ENCODE measurements at regions not wholly inside any gene's neighbourhood (a gene's known extent, or its start where the extent isn't known, plus 50 kb on each side); places are given as distances from the start of the nearest gene placed in this dataset.

DNA sequence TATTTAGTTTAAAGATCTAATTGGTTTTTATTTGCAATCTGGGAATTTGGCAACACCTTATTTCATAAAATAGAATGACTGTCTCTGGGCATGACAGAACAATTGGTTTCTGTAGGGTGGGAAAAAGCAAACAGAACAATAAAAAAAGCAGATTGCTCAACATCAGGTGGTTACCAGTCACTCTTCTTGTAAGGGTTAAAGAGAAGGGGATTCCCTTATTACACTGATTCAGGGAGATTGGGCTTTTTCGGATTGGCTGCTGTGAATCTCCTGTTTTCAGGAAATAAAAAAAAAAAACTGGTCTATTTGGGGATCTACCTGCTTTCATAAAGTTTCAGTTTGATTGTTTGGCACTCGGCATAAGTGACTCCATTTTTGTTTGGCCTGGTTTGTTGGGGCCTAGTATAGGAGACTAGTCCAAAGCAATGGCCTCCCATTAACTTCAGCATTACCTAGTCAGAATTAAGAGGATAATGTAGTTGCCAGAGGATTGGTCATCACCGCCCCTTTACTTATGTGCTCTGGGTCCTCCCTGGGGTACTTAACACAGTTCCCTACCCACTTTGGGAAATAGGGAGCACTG, 380.5 kb downstream of the IDS start:
- Histone ChIP-seq H3K4me3 (no peak overlapping the region), H3K27me3 (ENCODE audit: low read depth) (no peaks in the 10 kb centered on the region), H3K27ac (no peak overlapping the region), H3K4me1 (no peaks in the 10 kb centered on the region), H3K9me3 (no peaks in the 10 kb centered on the region), H3K36me3 (no peaks in the 10 kb centered on the region)
- TF ChIP-seq, protein P1, sequence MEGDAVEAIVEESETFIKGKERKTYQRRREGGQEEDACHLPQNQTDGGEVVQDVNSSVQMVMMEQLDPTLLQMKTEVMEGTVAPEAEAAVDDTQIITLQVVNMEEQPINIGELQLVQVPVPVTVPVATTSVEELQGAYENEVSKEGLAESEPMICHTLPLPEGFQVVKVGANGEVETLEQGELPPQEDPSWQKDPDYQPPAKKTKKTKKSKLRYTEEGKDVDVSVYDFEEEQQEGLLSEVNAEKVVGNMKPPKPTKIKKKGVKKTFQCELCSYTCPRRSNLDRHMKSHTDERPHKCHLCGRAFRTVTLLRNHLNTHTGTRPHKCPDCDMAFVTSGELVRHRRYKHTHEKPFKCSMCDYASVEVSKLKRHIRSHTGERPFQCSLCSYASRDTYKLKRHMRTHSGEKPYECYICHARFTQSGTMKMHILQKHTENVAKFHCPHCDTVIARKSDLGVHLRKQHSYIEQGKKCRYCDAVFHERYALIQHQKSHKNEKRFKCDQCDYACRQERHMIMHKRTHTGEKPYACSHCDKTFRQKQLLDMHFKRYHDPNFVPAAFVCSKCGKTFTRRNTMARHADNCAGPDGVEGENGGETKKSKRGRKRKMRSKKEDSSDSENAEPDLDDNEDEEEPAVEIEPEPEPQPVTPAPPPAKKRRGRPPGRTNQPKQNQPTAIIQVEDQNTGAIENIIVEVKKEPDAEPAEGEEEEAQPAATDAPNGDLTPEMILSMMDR (IDR thresholded peaks at IDR 0.05): no peak
- no peak for DNase-seq
- no peak for ATAC-seq
- intact Hi-C loops (cut with DNase I): no loop called here

DNA sequence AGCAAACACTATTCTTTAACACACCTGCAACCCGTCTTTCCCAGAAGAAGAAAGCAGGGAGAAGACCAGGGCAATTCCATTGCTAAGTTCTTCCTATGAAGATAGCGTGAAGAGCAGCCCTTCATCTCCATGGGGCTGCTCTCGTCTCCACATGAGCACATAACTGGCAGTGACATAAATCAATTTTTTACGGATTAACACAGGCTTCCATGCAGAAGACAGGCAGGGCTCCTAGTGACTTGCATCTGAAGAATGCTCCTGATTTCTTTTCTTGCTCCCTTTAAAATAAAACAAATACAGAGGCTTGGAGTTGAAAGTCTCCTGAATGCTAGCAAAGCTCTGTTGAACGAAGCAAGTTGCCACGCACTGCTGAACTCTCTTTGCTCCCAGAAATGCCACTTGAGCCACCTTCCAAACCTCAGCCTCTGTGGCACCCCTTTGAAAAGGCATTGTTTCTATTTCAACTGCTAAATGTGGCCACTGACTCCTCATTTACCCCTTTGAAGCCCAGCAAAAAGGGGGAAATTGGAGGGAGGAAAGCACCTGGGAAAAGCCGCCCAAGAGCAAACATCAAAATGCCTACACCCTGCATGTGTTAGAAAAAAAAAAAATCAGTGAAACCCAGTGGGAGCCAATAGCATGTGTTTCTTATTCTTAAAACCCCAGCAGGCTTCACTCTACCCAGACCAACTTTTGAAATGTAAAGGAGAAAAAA, 383.7 kb downstream of the IDS start:
- H3K27ac ChIP-seq: no peak overlapping the region
- ATAC-seq (no peak), DNase-seq (no peak)
- no peaks in the 10 kb centered on the region for H3K4me1 ChIP-seq
- intact Hi-C loops (cut with DNase I): no loop called here
- TF ChIP-seq, protein P1 (IDR thresholded peaks at IDR 0.05): no peak
- H3K36me3 ChIP-seq: no peaks in the 10 kb centered on the region
- H3K9me3 ChIP-seq: no peaks in the 10 kb centered on the region
- no peaks in the 10 kb centered on the region for H3K27me3 ChIP-seq (ENCODE audit: low read depth)
- no peak overlapping the region for H3K4me3 ChIP-seq

DNA sequence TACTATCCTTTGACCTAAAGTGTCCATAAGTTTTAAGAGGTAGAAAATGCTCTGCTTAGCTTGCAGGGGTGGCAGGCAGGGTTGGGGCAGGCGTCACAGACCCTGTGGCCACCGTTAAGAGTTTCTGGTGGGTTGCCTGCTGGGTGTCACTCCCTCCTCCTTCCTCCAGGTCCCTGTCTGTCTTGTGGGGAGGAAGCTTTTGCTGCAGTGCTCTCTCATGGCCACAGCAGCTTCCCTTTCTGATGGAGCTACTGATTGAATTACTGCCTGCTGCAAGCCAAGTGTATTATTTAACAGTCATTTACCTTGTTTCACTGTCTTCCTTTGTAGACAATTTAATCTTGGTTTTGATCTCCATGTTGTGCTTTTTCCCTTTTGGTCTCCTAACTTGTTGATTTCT, 384.6 kb downstream of the IDS start:
- DNase-seq (no peak), ATAC-seq (no peak)
- H3K36me3 ChIP-seq: no peaks in the 10 kb centered on the region
- intact Hi-C loops (cut with DNase I): no loop called here
- no peak overlapping the region for H3K27ac ChIP-seq
- H3K9me3 ChIP-seq: no peaks in the 10 kb centered on the region
- no peaks in the 10 kb centered on the region for H3K27me3 ChIP-seq (ENCODE audit: low read depth)
- no peaks in the 10 kb centered on the region for H3K4me1 ChIP-seq
- TF ChIP-seq, protein P1 (IDR thresholded peaks at IDR 0.05): no peak
- no peak overlapping the region for H3K4me3 ChIP-seq

DNA sequence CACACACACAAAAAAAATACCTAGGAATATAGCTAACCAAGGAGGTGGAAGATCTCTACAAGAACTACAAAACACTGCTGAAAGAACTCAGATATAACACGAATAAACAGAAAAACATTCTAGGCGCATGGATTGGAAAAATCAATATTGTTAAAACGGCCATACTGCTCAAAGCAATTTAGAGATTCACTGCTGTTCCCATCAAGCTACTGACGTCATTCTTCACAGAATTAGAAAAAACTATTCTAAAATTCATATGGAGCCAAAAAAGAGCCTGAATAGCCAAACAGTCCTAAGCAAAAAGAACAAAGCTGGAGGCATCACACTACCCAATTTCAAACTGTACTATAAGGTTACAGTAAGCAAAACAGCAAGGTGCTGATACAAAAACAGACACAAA, 390.2 kb downstream of the IDS start:
- Histone ChIP-seq H3K9me3 (no peaks in the 10 kb centered on the region), H3K4me1 (no peaks in the 10 kb centered on the region), H3K27ac (no peak overlapping the region), H3K36me3 (no peaks in the 10 kb centered on the region), H3K4me3 (no peak overlapping the region), H3K27me3 (ENCODE audit: low read depth) (no peaks in the 10 kb centered on the region)
- no peak for ATAC-seq
- no peak for DNase-seq
- TF ChIP-seq, protein P1 (IDR thresholded peaks at IDR 0.05): no peak
- intact Hi-C loops (cut with DNase I): no loop called here

DNA sequence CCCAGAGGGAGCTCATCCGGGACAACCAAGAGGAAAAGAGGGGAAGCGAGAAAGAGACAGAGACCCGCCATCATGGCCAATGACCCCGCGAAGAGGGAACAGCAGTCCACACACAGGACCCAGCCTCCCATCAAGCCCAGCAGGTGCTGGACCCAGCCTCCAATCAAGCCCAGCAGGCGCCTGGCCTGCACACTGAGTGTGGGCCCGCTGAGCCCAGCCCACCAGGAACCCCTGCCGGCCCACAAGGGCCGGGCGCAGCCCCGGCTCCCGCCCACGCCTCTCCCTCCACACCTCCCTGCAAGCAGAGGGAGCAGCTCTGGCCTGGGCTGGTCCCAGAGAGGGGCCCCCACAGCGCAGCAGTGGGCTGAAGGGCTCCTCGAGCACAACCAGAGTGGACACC, 391.1 kb downstream of the IDS start:
- Histone ChIP-seq H3K4me1 (no peaks in the 10 kb centered on the region), H3K4me3 (no peak overlapping the region), H3K27me3 (ENCODE audit: low read depth) (no peaks in the 10 kb centered on the region), H3K36me3 (no peaks in the 10 kb centered on the region), H3K27ac (no peak overlapping the region), H3K9me3 (no peaks in the 10 kb centered on the region)
- TF ChIP-seq, protein P1 (IDR thresholded peaks at IDR 0.05): no peak
- no peak for ATAC-seq
- DNase-seq: no peak
- intact Hi-C loops (cut with DNase I): no loop called here

Data from lower lobe of right lung (tissue), 2 donors.